ENCODE measurements at regions not wholly inside any gene's neighbourhood (a gene's known extent, or its start where the extent isn't known, plus 50 kb on each side); places are given as distances from the start of the nearest gene placed in this dataset.

DNA sequence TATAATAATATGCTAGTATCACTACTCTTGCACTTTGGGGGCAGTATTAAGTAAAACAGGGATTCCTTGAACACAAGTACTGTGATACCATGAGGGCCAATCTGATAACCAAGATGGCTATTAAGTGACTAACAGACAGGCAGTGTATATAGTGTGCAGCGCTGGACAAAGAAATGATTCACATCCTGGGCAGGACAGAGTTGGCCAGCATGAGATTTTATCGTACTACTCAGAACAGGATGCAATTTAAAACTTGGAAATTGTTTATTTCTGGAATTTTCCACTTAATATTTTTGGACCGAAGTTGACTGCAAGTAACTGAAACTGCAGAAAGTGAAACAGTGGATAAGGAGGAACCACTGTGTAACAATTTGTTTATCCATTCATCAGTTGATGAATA is 74.6 kb downstream of the DNTTIP2 start:
- H3K27me3 ChIP-seq (ENCODE audit: control insufficient read depth in 2 of 2, insufficient read depth in 2 of 2, low read length in 2 of 2), result no peaks in the 10 kb centered on the region
- H3K36me3 ChIP-seq (ENCODE audit: control insufficient read depth in 2 of 2, insufficient read depth in 2 of 2, low read length in 2 of 2), result no peaks in the 10 kb centered on the region
- no peak overlapping the region for H3K4me3 ChIP-seq (ENCODE audit: low read length in 2 of 2)
- H3K9ac ChIP-seq (ENCODE audit: low read depth in 1 of 2, low read length in 2 of 2), result no peak overlapping the region
- H3K9me3 ChIP-seq (ENCODE audit: control insufficient read depth in 2 of 2, low read length in 2 of 2), result no peaks in the 10 kb centered on the region
- H3K4me1 ChIP-seq (ENCODE audit: control insufficient read depth in 2 of 2, insufficient read depth in 2 of 2, low read length in 2 of 2), result no peaks in the 10 kb centered on the region
- no peak overlapping the region for H3K27ac ChIP-seq (ENCODE audit: low read depth in 2 of 2, low read length in 2 of 2)

DNA sequence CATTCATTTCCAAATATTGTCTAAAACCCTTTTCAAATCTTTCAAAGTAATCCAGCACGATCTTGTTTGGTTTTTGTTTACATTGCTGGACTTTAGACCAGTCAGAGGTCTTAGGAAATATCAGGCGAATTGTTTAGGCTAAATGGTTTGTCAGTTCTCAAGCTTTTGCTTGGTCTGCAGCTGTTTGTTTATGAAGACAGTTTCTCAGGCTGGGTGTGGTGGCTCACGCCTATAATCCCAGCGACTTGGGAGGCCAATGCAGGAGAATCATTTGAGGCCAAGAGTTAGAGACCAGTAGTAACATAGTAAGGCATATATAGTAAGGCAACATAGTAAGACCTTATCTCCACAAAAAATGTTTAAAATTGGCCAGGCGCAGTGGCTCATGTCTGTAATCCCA is 77.5 kb downstream of the DNTTIP2 start:
- H3K27ac ChIP-seq (ENCODE audit: low read depth in 2 of 2, low read length in 2 of 2), result no peak overlapping the region
- H3K36me3 ChIP-seq (ENCODE audit: control insufficient read depth in 2 of 2, insufficient read depth in 2 of 2, low read length in 2 of 2), result no peaks in the 10 kb centered on the region
- no peaks in the 10 kb centered on the region for H3K9me3 ChIP-seq (ENCODE audit: control insufficient read depth in 2 of 2, low read length in 2 of 2)
- no peak overlapping the region for H3K4me3 ChIP-seq (ENCODE audit: low read length in 2 of 2)
- no peaks in the 10 kb centered on the region for H3K27me3 ChIP-seq (ENCODE audit: control insufficient read depth in 2 of 2, insufficient read depth in 2 of 2, low read length in 2 of 2)
- no peaks in the 10 kb centered on the region for H3K4me1 ChIP-seq (ENCODE audit: control insufficient read depth in 2 of 2, insufficient read depth in 2 of 2, low read length in 2 of 2)
- no peak overlapping the region for H3K9ac ChIP-seq (ENCODE audit: low read depth in 1 of 2, low read length in 2 of 2)

DNA sequence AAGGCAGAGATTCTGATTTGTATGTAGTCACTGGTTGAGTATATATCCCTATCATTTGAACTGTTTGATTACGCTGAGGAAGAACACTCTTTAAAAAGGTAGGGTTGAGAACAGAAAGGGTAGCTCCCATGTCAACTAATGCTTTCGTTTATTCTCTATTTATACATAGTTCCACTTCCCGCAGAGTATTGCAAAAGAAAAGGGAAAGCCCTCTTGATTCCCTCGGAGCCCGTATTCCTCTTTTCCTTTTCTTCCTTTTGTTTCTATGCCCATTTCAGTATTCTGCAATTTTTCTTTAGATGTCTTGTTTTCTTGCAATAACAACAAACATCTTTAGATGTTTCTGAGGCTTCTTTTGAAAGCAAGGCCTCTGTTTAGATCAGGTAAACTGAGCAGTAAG is 78.2 kb downstream of the DNTTIP2 start:
- no peak overlapping the region for H3K4me3 ChIP-seq (ENCODE audit: low read length in 2 of 2)
- no peaks in the 10 kb centered on the region for H3K4me1 ChIP-seq (ENCODE audit: control insufficient read depth in 2 of 2, insufficient read depth in 2 of 2, low read length in 2 of 2)
- H3K9ac ChIP-seq (ENCODE audit: low read depth in 1 of 2, low read length in 2 of 2), result no peak overlapping the region
- no peaks in the 10 kb centered on the region for H3K36me3 ChIP-seq (ENCODE audit: control insufficient read depth in 2 of 2, insufficient read depth in 2 of 2, low read length in 2 of 2)
- H3K9me3 ChIP-seq (ENCODE audit: control insufficient read depth in 2 of 2, low read length in 2 of 2), result no peaks in the 10 kb centered on the region
- no peak overlapping the region for H3K27ac ChIP-seq (ENCODE audit: low read depth in 2 of 2, low read length in 2 of 2)
- no peaks in the 10 kb centered on the region for H3K27me3 ChIP-seq (ENCODE audit: control insufficient read depth in 2 of 2, insufficient read depth in 2 of 2, low read length in 2 of 2)

DNA sequence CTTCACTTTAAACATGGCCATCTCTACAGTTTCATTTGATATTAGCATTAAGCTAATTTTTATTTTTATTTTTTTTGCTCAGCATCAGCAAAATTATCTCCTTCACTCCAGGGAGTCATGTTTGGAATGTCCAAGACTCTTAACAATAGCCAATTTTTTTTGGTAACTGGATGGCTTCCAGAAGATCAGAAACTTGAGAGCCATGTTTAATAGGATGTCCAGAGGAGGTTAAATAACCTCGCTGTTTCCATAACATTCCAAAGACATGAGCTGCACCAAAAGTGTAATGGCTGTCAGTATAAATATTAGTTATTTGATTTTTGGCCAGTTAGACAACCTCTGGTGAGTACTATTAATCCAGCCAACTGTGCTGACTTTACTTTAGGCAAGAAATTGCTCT is 80.7 kb downstream of the DNTTIP2 start:
- Histone ChIP-seq H3K4me3 (ENCODE audit: low read length in 2 of 2) (no peak overlapping the region), H3K9me3 (ENCODE audit: control insufficient read depth in 2 of 2, low read length in 2 of 2) (no peaks in the 10 kb centered on the region), H3K36me3 (ENCODE audit: control insufficient read depth in 2 of 2, insufficient read depth in 2 of 2, low read length in 2 of 2) (no peaks in the 10 kb centered on the region), H3K27me3 (ENCODE audit: control insufficient read depth in 2 of 2, insufficient read depth in 2 of 2, low read length in 2 of 2) (no peaks in the 10 kb centered on the region), H3K9ac (ENCODE audit: low read depth in 1 of 2, low read length in 2 of 2) (no peak overlapping the region), H3K27ac (ENCODE audit: low read depth in 2 of 2, low read length in 2 of 2) (no peak overlapping the region), H3K4me1 (ENCODE audit: control insufficient read depth in 2 of 2, insufficient read depth in 2 of 2, low read length in 2 of 2) (no peaks in the 10 kb centered on the region)

DNA sequence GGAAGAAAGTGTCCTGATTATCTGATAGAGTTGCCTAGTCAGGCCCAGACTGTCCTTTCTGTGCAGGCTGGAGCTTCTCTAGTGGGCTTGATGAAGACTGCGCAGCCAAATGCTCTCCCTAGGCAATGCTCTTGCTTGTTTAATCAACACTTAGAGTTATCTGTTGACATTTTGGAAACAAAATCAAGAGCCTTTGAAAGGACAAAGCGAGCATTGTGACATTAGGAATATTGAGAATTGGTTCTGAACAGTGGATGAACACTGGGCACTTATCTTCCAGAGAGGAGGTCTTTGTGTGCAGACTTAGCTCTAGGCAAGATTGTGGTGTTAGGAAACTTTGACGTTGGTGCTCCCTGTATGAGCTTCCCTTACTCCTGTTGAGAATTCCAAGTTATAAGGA is 94.5 kb downstream of the DNTTIP2 start:
- H3K4me1 ChIP-seq (ENCODE audit: control insufficient read depth in 2 of 2, insufficient read depth in 2 of 2, low read length in 2 of 2), result no peaks in the 10 kb centered on the region
- no peaks in the 10 kb centered on the region for H3K36me3 ChIP-seq (ENCODE audit: control insufficient read depth in 2 of 2, insufficient read depth in 2 of 2, low read length in 2 of 2)
- H3K9ac ChIP-seq (ENCODE audit: low read depth in 1 of 2, low read length in 2 of 2), result no peak overlapping the region

DNA sequence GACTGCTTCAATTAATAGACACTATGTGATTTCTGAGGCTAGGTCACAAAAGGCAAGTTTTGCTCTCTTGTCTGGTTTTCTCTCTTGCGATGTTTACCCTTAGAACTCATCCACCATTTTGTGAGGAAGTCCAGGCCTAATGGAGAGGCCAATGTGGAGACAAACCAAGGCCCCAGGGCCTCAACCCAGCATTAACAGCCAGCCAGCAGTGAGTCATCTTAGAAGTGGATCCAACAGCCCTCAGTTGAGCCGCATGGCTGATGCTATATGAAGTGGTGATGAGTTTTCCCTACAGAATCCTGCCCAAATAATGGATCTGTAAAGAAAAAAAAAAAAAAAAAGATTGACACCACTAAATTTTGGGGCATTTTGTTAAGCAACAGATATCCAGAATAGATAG is 95.1 kb downstream of the DNTTIP2 start:
- no peak overlapping the region for H3K27ac ChIP-seq (ENCODE audit: low read depth in 2 of 2, low read length in 2 of 2)

More for the DNA sequence above, 94.5 kb downstream of the DNTTIP2 start:
- Histone ChIP-seq H3K4me3 (ENCODE audit: low read length in 2 of 2) (no peak overlapping the region), H3K9me3 (ENCODE audit: control insufficient read depth in 2 of 2, low read length in 2 of 2) (no peaks in the 10 kb centered on the region), H3K27ac (ENCODE audit: low read depth in 2 of 2, low read length in 2 of 2) (no peak overlapping the region), H3K27me3 (ENCODE audit: control insufficient read depth in 2 of 2, insufficient read depth in 2 of 2, low read length in 2 of 2) (no peaks in the 10 kb centered on the region)

DNA sequence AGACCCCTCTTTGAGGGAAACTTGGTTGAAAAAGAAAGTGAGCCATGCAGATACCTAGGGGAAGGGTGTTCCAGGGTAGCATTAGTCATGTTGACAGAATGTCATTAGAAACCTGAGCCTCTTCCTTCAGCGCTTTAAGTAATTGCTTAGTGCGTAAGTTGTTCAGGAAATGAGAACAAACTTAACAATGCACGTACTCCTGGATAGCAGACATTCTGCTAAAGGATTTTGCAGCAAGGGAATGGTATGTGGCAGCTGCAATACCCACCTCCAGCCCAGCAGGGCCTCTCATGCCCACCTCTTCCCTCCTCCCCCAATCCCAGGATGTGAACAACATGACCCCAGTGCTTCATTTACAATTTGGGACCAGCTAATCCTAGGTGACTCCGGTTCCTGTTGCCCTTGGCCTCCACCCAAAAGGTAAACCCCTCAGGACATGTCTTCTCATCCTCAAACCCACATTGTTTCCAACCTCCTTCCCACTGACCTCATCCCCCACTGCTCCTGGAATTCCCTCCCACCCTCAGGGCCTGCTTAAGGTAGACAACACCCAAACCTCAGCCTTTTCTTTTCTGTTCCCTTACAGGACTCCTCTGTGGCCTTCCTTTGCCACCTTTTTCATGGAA is 98.0 kb upstream of the BCAR3 start:
- H3K4me3 ChIP-seq (ENCODE audit: low read length in 2 of 2), result no peak overlapping the region
- no peaks in the 10 kb centered on the region for H3K27me3 ChIP-seq (ENCODE audit: control insufficient read depth in 2 of 2, insufficient read depth in 2 of 2, low read length in 2 of 2)
- no peaks in the 10 kb centered on the region for H3K36me3 ChIP-seq (ENCODE audit: control insufficient read depth in 2 of 2, insufficient read depth in 2 of 2, low read length in 2 of 2)
- no peaks in the 10 kb centered on the region for H3K4me1 ChIP-seq (ENCODE audit: control insufficient read depth in 2 of 2, insufficient read depth in 2 of 2, low read length in 2 of 2)
- H3K9ac ChIP-seq (ENCODE audit: low read depth in 1 of 2, low read length in 2 of 2), result no peak overlapping the region
- H3K27ac ChIP-seq (ENCODE audit: low read depth in 2 of 2, low read length in 2 of 2), result no peak overlapping the region
- no peaks in the 10 kb centered on the region for H3K9me3 ChIP-seq (ENCODE audit: control insufficient read depth in 2 of 2, low read length in 2 of 2)

More for the DNA sequence above, 95.1 kb downstream of the DNTTIP2 start:
- Histone ChIP-seq H3K9me3 (ENCODE audit: control insufficient read depth in 2 of 2, low read length in 2 of 2) (no peaks in the 10 kb centered on the region), H3K27me3 (ENCODE audit: control insufficient read depth in 2 of 2, insufficient read depth in 2 of 2, low read length in 2 of 2) (no peaks in the 10 kb centered on the region), H3K36me3 (ENCODE audit: control insufficient read depth in 2 of 2, insufficient read depth in 2 of 2, low read length in 2 of 2) (no peaks in the 10 kb centered on the region), H3K4me3 (ENCODE audit: low read length in 2 of 2) (no peak overlapping the region), H3K9ac (ENCODE audit: low read depth in 1 of 2, low read length in 2 of 2) (no peak overlapping the region), H3K4me1 (ENCODE audit: control insufficient read depth in 2 of 2, insufficient read depth in 2 of 2, low read length in 2 of 2) (no peaks in the 10 kb centered on the region)

DNA sequence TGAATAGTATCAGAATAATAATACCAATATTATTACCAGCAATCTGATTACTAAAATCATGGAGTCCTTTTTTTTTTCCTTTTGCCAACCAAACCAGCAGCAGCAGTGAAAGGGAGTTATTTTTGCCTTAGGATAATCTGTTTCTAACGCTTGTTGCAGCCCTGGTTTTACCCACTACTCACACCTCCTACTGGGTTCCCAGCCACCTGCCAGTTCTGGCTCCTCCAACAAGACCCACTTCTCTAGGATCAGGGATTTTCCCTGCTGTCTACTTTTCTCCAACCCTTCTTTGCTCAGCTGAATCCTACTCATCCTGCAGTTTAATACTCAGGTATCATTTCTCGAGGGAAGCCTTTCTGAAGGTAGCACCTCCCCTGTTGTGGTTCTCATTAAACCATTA is 96.8 kb upstream of the BCAR3 start:
- H3K9me3 ChIP-seq (ENCODE audit: control insufficient read depth in 2 of 2, low read length in 2 of 2), result no peaks in the 10 kb centered on the region
- no peaks in the 10 kb centered on the region for H3K36me3 ChIP-seq (ENCODE audit: control insufficient read depth in 2 of 2, insufficient read depth in 2 of 2, low read length in 2 of 2)
- H3K27me3 ChIP-seq (ENCODE audit: control insufficient read depth in 2 of 2, insufficient read depth in 2 of 2, low read length in 2 of 2), result no peaks in the 10 kb centered on the region
- no peak overlapping the region for H3K27ac ChIP-seq (ENCODE audit: low read depth in 2 of 2, low read length in 2 of 2)
- no peak overlapping the region for H3K9ac ChIP-seq (ENCODE audit: low read depth in 1 of 2, low read length in 2 of 2)
- H3K4me3 ChIP-seq (ENCODE audit: low read length in 2 of 2), result no peak overlapping the region
- H3K4me1 ChIP-seq (ENCODE audit: control insufficient read depth in 2 of 2, insufficient read depth in 2 of 2, low read length in 2 of 2), result no peaks in the 10 kb centered on the region

DNA sequence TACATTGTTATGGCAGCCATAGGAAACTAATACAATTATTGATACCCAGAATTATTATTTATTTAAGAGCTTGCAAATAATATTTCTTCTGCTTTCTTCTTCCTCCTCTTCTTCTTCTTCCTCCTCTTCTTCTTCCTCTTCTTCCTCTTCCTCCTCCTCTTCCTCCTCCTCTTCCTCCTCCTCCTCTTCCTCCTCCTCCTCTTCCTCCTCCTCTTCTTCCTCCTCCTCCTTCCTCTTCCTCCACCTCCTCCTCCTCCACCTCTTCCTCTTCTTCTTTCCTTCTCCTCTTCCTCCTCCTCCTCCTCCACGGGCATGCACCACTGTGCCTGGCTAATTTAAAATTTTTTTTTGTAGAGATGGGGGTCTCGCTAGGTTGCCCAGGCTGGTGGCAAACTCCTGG is 95.6 kb upstream of the BCAR3 start:
- Histone ChIP-seq H3K27ac (ENCODE audit: low read depth in 2 of 2, low read length in 2 of 2) (no peak overlapping the region), H3K4me1 (ENCODE audit: control insufficient read depth in 2 of 2, insufficient read depth in 2 of 2, low read length in 2 of 2) (no peaks in the 10 kb centered on the region), H3K4me3 (ENCODE audit: low read length in 2 of 2) (no peak overlapping the region), H3K9me3 (ENCODE audit: control insufficient read depth in 2 of 2, low read length in 2 of 2) (no peaks in the 10 kb centered on the region), H3K9ac (ENCODE audit: low read depth in 1 of 2, low read length in 2 of 2) (no peak overlapping the region), H3K27me3 (ENCODE audit: control insufficient read depth in 2 of 2, insufficient read depth in 2 of 2, low read length in 2 of 2) (no peaks in the 10 kb centered on the region), H3K36me3 (ENCODE audit: control insufficient read depth in 2 of 2, insufficient read depth in 2 of 2, low read length in 2 of 2) (no peaks in the 10 kb centered on the region)

DNA sequence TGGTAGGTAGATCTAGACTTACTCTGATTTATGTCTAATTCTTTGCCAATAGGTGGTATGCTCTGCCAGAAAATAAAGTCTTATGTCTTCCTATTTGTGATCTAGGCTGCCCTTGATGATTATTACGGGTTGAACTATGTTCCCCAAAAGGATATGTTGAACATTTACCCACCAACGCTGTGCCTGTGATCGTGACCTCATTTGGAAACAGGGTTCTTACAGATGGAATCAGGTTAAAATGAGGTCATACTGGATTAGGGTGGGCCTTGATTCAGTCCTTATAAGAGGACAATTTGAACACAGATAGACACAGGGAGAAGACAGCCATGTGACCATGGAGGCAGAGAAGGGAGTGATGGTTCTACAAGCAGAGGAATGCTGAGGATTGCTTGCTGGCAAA is 95.1 kb upstream of the BCAR3 start:
- Histone ChIP-seq H3K9me3 (ENCODE audit: control insufficient read depth in 2 of 2, low read length in 2 of 2) (no peaks in the 10 kb centered on the region), H3K4me3 (ENCODE audit: low read length in 2 of 2) (no peak overlapping the region), H3K27me3 (ENCODE audit: control insufficient read depth in 2 of 2, insufficient read depth in 2 of 2, low read length in 2 of 2) (no peaks in the 10 kb centered on the region), H3K9ac (ENCODE audit: low read depth in 1 of 2, low read length in 2 of 2) (no peak overlapping the region), H3K27ac (ENCODE audit: low read depth in 2 of 2, low read length in 2 of 2) (no peak overlapping the region), H3K36me3 (ENCODE audit: control insufficient read depth in 2 of 2, insufficient read depth in 2 of 2, low read length in 2 of 2) (no peaks in the 10 kb centered on the region), H3K4me1 (ENCODE audit: control insufficient read depth in 2 of 2, insufficient read depth in 2 of 2, low read length in 2 of 2) (no peaks in the 10 kb centered on the region)

DNA sequence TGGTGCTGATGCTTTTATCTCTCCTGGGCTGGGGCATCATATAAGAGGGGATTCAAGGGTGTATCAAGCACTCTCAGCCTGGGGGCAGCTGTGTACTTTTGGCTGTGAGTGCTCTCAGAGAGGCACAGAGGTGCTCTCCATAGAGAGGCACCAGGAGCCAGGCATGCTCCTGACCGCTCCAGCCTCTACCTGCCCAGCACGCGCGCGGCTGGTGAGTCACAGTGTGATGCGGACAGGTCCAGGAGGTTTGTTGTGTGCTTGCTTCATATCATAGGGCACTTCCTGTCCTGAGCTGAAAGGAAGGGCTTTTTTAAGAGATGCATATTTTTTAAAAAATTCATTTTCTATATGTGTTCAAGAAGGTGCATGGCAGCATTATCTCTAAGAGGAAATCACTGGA is 93.6 kb upstream of the BCAR3 start:
- no peak overlapping the region for H3K27ac ChIP-seq (ENCODE audit: low read depth in 2 of 2, low read length in 2 of 2)
- no peaks in the 10 kb centered on the region for H3K27me3 ChIP-seq (ENCODE audit: control insufficient read depth in 2 of 2, insufficient read depth in 2 of 2, low read length in 2 of 2)
- no peak overlapping the region for H3K9ac ChIP-seq (ENCODE audit: low read depth in 1 of 2, low read length in 2 of 2)
- no peaks in the 10 kb centered on the region for H3K36me3 ChIP-seq (ENCODE audit: control insufficient read depth in 2 of 2, insufficient read depth in 2 of 2, low read length in 2 of 2)
- no peaks in the 10 kb centered on the region for H3K9me3 ChIP-seq (ENCODE audit: control insufficient read depth in 2 of 2, low read length in 2 of 2)
- no peak overlapping the region for H3K4me3 ChIP-seq (ENCODE audit: low read length in 2 of 2)
- no peaks in the 10 kb centered on the region for H3K4me1 ChIP-seq (ENCODE audit: control insufficient read depth in 2 of 2, insufficient read depth in 2 of 2, low read length in 2 of 2)
